ENCODE measurements at regions not wholly inside any gene's neighbourhood (a gene's known extent, or its start where the extent isn't known, plus 50 kb on each side); places are given as distances from the start of the nearest gene placed in this dataset.
"Not testable (repeated sequence)": the region's sequence is repeated elsewhere in the genome, so short reads cannot be mapped to it uniquely, and the experiment has no call there.

- peak in 1 of 4 experiments; percentile 11 for DNase-seq
Measured at GRCh38 chr20:29533566-29534177, 1723.8 kb upstream of the DEFB115 start.

GRCh38 chr20:29566901-29567635, 1690.4 kb upstream of the DEFB115 start:
- DNase-seq, result not testable (repeated sequence)

- not testable (repeated sequence) for DNase-seq
Measured at GRCh38 chr20:29567671-29568070, 1689.8 kb upstream of the DEFB115 start.

GRCh38 chr20:29570126-29570525, 1687.3 kb upstream of the DEFB115 start:
- DNase-seq, result not testable (repeated sequence)

- not testable (repeated sequence) for DNase-seq
Measured at GRCh38 chr20:29589530-29589929, 1667.9 kb upstream of the DEFB115 start.

- DNase-seq, result not testable (repeated sequence)
Measured at GRCh38 chr20:29604163-29604562, 1653.3 kb upstream of the DEFB115 start.

- DNase-seq, result not testable (repeated sequence)
Measured at GRCh38 chr20:29606171-29606570, 1651.3 kb upstream of the DEFB115 start.

GRCh38 chr20:29629395-29629794, 1628.1 kb upstream of the DEFB115 start:
- not testable (repeated sequence) for DNase-seq

All from suppressor macrophage (primary cell).